GM12892 (cell line): ENCODE measurements at regions not wholly inside any gene's neighbourhood (a gene's known extent, or its start where the extent isn't known, plus 50 kb on each side); places are given as distances from the start of the nearest gene placed in this dataset.

Source experiments
- POLR2A ChIP-seq: IDR thresholded peaks from 2 replicates; pipeline ENCODE4 v1.6.1; 2011; ENCODE audit warnings: low read depth, low read length, control low read depth
- POLR2AphosphoS5 ChIP-seq: IDR thresholded peaks from 2 replicates; pipeline ENCODE4 v1.6.1; 2011; ENCODE audit warnings: low read depth, low read length, control low read depth
- TAF1 ChIP-seq: IDR thresholded peaks from 2 replicates; pipeline ENCODE4 v1.6.1; 2011; ENCODE audit warnings: low read depth, mild to moderate bottlenecking, control low read depth, low read length, borderline replicate concordance

DNA sequence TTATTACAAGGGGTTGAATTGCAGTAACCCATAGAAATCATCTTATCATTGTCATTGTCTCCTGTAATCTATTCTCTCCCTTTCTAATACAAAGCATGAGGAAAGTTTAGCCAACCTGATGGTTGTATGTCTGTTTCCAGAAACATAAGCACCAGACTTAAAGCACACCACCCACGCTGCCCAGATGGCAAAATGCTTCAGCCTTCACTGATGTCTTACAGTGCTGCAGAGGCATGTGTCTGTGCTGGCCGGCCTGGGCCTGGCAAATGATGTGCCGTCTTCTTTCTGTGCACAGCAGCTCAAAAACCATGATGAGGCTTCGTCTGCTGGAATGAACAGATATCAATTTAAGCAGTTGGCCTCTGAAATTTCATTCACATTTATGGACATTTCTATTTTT is 443.0 kb upstream of the RGPD4 start:
- TF ChIP-seq POLR2A (no peak), TAF1 (no peak), POLR2AphosphoS5 (no peak)
